ENCODE measurements at regions not wholly inside any gene's neighbourhood (a gene's known extent, or its start where the extent isn't known, plus 50 kb on each side); places are given as distances from the start of the nearest gene placed in this dataset.

- TF ChIP-seq, protein P1, sequence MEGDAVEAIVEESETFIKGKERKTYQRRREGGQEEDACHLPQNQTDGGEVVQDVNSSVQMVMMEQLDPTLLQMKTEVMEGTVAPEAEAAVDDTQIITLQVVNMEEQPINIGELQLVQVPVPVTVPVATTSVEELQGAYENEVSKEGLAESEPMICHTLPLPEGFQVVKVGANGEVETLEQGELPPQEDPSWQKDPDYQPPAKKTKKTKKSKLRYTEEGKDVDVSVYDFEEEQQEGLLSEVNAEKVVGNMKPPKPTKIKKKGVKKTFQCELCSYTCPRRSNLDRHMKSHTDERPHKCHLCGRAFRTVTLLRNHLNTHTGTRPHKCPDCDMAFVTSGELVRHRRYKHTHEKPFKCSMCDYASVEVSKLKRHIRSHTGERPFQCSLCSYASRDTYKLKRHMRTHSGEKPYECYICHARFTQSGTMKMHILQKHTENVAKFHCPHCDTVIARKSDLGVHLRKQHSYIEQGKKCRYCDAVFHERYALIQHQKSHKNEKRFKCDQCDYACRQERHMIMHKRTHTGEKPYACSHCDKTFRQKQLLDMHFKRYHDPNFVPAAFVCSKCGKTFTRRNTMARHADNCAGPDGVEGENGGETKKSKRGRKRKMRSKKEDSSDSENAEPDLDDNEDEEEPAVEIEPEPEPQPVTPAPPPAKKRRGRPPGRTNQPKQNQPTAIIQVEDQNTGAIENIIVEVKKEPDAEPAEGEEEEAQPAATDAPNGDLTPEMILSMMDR (IDR thresholded peaks at IDR 0.05) = no peak
- no peak for TF ChIP-seq POLR2A (IDR thresholded peaks at IDR 0.05)
Measured at GRCh38 chr2:167318581-167318980, 430.3 kb downstream of the XIRP2 start.
